Vagina (tissue), 2 donors: ENCODE measurements at regions not wholly inside any gene's neighbourhood (a gene's known extent, or its start where the extent isn't known, plus 50 kb on each side); places are given as distances from the start of the nearest gene placed in this dataset.

Experiments
- CTCF ChIP-seq, 3 experiments: fragments of 450-650 bp in 2 of 3; fragments of 200-600 bp in 1 of 3; sonication (generic) in 1 of 3; IDR thresholded peaks; one replicate each; pipeline ENCODE4 v1.5.1; 2017 to 2019; ENCODE audit warnings: antibody characterized with exemption in 3 of 3, mild to moderate bottlenecking in 2 of 3, moderate library complexity in 2 of 3
- POLR2AphosphoS5 ChIP-seq, 2 donors: sonication (generic); formaldehyde crosslinking; IDR thresholded peaks; one replicate each; pipeline ENCODE4 v1.9.0; 2017; ENCODE audit warnings: antibody characterized with exemption in 2 of 2, mild to moderate bottlenecking in 2 of 2, low read depth in 1 of 2; ENCODE audit not compliant: insufficient read depth in 1 of 2

- TF ChIP-seq CTCF (IDR thresholded peaks at IDR 0.05): no peak
- no peak for TF ChIP-seq POLR2AphosphoS5 (IDR thresholded peaks at IDR 0.05; ENCODE audit: insufficient read depth in 1 of 2, low read depth in 1 of 2)
These were observed 60.0 kb upstream of the HMCN1 start for GRCh38 chr1:185674201-185674600.
